ENCODE measurements at regions not wholly inside any gene's neighbourhood (a gene's known extent, or its start where the extent isn't known, plus 50 kb on each side); places are given as distances from the start of the nearest gene placed in this dataset.

DNA sequence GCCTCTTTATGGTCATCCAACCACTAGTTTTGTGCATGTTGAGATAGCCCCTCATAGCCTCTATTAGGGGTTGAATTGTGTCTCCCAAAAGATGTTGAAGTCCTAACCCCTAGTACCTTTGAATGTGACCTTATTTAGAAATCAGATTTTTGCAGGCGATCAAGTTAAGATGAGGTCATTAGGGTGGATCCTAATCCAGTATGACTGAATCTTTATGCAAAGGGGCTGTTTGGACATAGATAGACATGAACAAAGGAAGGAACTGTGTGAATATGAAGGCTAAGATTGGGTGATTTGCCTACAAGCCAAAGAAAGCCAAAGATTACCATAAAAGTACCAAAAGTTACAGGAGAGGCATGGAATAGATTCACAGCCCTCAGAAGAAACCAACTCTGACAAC is 209.6 kb downstream of the NUAK1 start:
- CTCF ChIA-PET: no interaction called here

More for the DNA sequence above, 209.6 kb downstream of the NUAK1 start:
- H3K9ac ChIP-seq (ENCODE audit: control insufficient read depth, insufficient read depth, low read length): no peak overlapping the region
- ChIA-PET POLR2A (no interaction called here), RAD21 (ENCODE audit: unreplicated experiment) (no interaction called here), SMC1A (ENCODE audit: uncharacterized antibody, unreplicated experiment) (no interaction called here)
- intact Hi-C loops (cut with micrococcal nuclease; ENCODE audit: unreplicated experiment) (no loop called here), in situ Hi-C loops (cut with MboI) (no loop called here)
- no peaks in the 10 kb centered on the region for H4K20me1 ChIP-seq (ENCODE audit: control insufficient read depth, insufficient read depth)
- H3K27me3 ChIP-seq (replicated peaks in 1 of 2; ENCODE audit: control insufficient read depth in 2 of 2, insufficient read depth in 2 of 2, low read length in 1 of 2): no peaks in the 10 kb centered on the region; a peak in 3 of 4 replicates
- ATAC-seq (no peak), FAIRE-seq (no peak), DNase-seq (ENCODE audit: low read depth, low spot score) (no peak)
- H3K79me2 ChIP-seq (ENCODE audit: control insufficient read depth, insufficient read depth, low read length): no peaks in the 10 kb centered on the region
- H3K4me2 ChIP-seq (ENCODE audit: control insufficient read depth, insufficient read depth): no peak overlapping the region
- WGBS (ENCODE audit: insufficient coverage, insufficient replicate concordance, low lambda C conversion rate, missing lambda C conversion rate): 94% methylated on average over 1 of the region's 1 CpG
- TF ChIP-seq POU2F2 (IDR thresholded peaks at IDR 0.05; ENCODE audit: borderline replicate concordance, low read depth, low read length) (no peak), CEBPB (IDR thresholded peaks at IDR 0.05; ENCODE audit: borderline replicate concordance in 1 of 2, low read depth in 2 of 2, low read length in 2 of 2) (no peak), MLLT1 (IDR thresholded peaks at IDR 0.05) (no peak), NR2F1 (conservative IDR thresholded peaks at IDR 0.05) (no peak), MTA2 (IDR thresholded peaks at IDR 0.05; ENCODE audit: low read depth) (no peak), SPI1 (IDR thresholded peaks at IDR 0.05; ENCODE audit: borderline replicate concordance, insufficient read depth, low read depth, low read length) (no peak)
- BruUV-seq (replicated peaks): no TSS peak
- no peak overlapping the region for H2AFZ ChIP-seq (ENCODE audit: control insufficient read depth, low read depth, low read length)
- H3K4me3 ChIP-seq: no peak overlapping the region
- H3K36me3 ChIP-seq (ENCODE audit: control insufficient read depth in 2 of 2, insufficient read depth in 2 of 2, low read length in 1 of 2): no peaks in the 10 kb centered on the region
- no peaks in the 10 kb centered on the region for H3K9me3 ChIP-seq (replicated peaks; ENCODE audit: control insufficient read depth, insufficient read depth, low read length)
- H3K27ac ChIP-seq (ENCODE audit: control insufficient read depth, insufficient read depth): no peak overlapping the region
- no peaks in the 10 kb centered on the region for H3K4me1 ChIP-seq (ENCODE audit: control insufficient read depth, insufficient read depth, low read length)
